Panc1 (cell line): ENCODE measurements at regions not wholly inside any gene's neighbourhood (a gene's known extent, or its start where the extent isn't known, plus 50 kb on each side); places are given as distances from the start of the nearest gene placed in this dataset.

ENCODE experiments used
- CTCF ChIP-seq: fragments of 450-650 bp; IDR thresholded peaks from 2 replicates; pipeline ENCODE4 v1.5.1; 2017; ENCODE audit warnings: mild to moderate bottlenecking
- POLR2AphosphoS5 ChIP-seq: IDR thresholded peaks from 2 replicates; pipeline ENCODE4 v1.6.1; 2012; ENCODE audit warnings: mild to moderate bottlenecking, low read depth, low read length, moderate library complexity
- TCF7L2 ChIP-seq: IDR thresholded peaks from 2 replicates; pipeline ENCODE4 v1.6.1; 2011; ENCODE audit warnings: mild to moderate bottlenecking, low read depth, low read length, inconsistent platforms
- TF ChIP-seq, protein P1 (sequence below), 2 experiments: IDR thresholded peaks; 2 replicates each; pipeline ENCODE4 v1.6.1; 2011 to 2012; ENCODE audit warnings: low read depth in 2 of 2, control low read depth in 1 of 2, low read length in 1 of 2, mild to moderate bottlenecking in 1 of 2, moderate library complexity in 1 of 2; ENCODE audit not compliant: insufficient read depth in 1 of 2

GRCh38 chr18:61618816-61619215, 274.0 kb downstream of the RNF152 start:
- TF ChIP-seq POLR2AphosphoS5 (no peak), CTCF (no peak), TCF7L2 (no peak)
- TF ChIP-seq, protein P1, sequence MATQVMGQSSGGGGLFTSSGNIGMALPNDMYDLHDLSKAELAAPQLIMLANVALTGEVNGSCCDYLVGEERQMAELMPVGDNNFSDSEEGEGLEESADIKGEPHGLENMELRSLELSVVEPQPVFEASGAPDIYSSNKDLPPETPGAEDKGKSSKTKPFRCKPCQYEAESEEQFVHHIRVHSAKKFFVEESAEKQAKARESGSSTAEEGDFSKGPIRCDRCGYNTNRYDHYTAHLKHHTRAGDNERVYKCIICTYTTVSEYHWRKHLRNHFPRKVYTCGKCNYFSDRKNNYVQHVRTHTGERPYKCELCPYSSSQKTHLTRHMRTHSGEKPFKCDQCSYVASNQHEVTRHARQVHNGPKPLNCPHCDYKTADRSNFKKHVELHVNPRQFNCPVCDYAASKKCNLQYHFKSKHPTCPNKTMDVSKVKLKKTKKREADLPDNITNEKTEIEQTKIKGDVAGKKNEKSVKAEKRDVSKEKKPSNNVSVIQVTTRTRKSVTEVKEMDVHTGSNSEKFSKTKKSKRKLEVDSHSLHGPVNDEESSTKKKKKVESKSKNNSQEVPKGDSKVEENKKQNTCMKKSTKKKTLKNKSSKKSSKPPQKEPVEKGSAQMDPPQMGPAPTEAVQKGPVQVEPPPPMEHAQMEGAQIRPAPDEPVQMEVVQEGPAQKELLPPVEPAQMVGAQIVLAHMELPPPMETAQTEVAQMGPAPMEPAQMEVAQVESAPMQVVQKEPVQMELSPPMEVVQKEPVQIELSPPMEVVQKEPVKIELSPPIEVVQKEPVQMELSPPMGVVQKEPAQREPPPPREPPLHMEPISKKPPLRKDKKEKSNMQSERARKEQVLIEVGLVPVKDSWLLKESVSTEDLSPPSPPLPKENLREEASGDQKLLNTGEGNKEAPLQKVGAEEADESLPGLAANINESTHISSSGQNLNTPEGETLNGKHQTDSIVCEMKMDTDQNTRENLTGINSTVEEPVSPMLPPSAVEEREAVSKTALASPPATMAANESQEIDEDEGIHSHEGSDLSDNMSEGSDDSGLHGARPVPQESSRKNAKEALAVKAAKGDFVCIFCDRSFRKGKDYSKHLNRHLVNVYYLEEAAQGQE (IDR thresholded peaks at IDR 0.05; ENCODE audit: insufficient read depth in 1 of 2, low read depth in 2 of 2, low read length in 1 of 2) = no peak
